HCT116 (cell line): ENCODE measurements at regions not wholly inside any gene's neighbourhood (a gene's known extent, or its start where the extent isn't known, plus 50 kb on each side); places are given as distances from the start of the nearest gene placed in this dataset.

Experiments
- ATAC-seq: fragments of 200-7000 bp; cut with Tn5 transposase; 2 replicates; pipeline ENCODE4 v1.9.1; 2020; ENCODE audit warnings: mild to moderate bottlenecking, moderate library complexity
- BruUV-seq: library from RNA; stranded (reverse); fragments of 400-500 nt; replicated peaks from 2 replicates; lab custom pipeline; 2021; lab: Mats Ljungman, UMichigan
- CTCF ChIA-PET: fragments of 300-600 bp; sonication (Branson Sonifier 250); formaldehyde crosslinking; loops from one replicate; lab custom pipeline; 2021; ENCODE audit warnings: antibody characterized with exemption; lab: Charles Lee
- POLR2A ChIA-PET: fragments of 300-600, 350-600 bp; sonication (Branson Sonifier 250); formaldehyde crosslinking; loops from one replicate; lab custom pipeline; 2021; ENCODE audit warnings: antibody characterized with exemption; lab: Charles Lee
- RAD21 ChIA-PET, 2 experiments: fragments of 300-600 bp; sonication (Branson Sonifier 250); formaldehyde crosslinking; loops; one replicate each; lab custom pipeline; 2023; ENCODE audit warnings: low total read pairs in 2 of 2; ENCODE audit not compliant: uncharacterized antibody in 2 of 2, unreplicated experiment in 2 of 2, low non-redundant PET in 1 of 2; lab: Charles Lee
- DNase-seq: peaks from one replicate; pipeline ENCODE4 v3.0.0-alpha.2; 2010; ENCODE audit warnings: low read depth, low spot score
- H2AFZ ChIP-seq: fragments of 200-600 bp; shearing (Covaris generic), sonication (generic); 2 replicates; pipeline ENCODE4 v1.6.1; 2017; ENCODE audit warnings: low read depth, mixed run types, mixed read lengths, antibody characterized with exemption, low read length; ENCODE audit not compliant: poor library complexity, severe bottlenecking
- H3K27ac ChIP-seq: 2 replicates; pipeline ENCODE4 v1.5.1; 2012; ENCODE audit warnings: low read depth, low read length
- H3K27me3 ChIP-seq: fragments of 200-600 bp; sonication (generic); 2 replicates; pipeline ENCODE4 v1.6.1; 2016; ENCODE audit warnings: mixed run types, low read length, mixed read lengths; ENCODE audit not compliant: insufficient read depth
- H3K36me3 ChIP-seq, 2 experiments: fragments of 200-500 bp in 1 of 2; fragments of 200-600 bp in 1 of 2; sonication (Bioruptor generic) in 1 of 2; sonication (generic) in 1 of 2; 2 replicates each; pipeline versions ENCODE4 v1.5.1 to v1.6.1; 2014 to 2016; ENCODE audit warnings: low read length in 2 of 2, inconsistent platforms in 1 of 2, mixed read lengths in 1 of 2, mixed run types in 1 of 2; ENCODE audit not compliant: insufficient read depth in 2 of 2, control insufficient read depth in 1 of 2
- H3K4me1 ChIP-seq, 2 experiments: fragments of 200-600 bp in 1 of 2; sonication (generic) in 1 of 2; 2 replicates each; pipeline versions ENCODE4 v1.5.1 to v1.6.1; 2012 to 2017; ENCODE audit warnings: low read length in 2 of 2, inconsistent platforms in 1 of 2, mild to moderate bottlenecking in 1 of 2, mixed read lengths in 1 of 2, mixed run types in 1 of 2, moderate library complexity in 1 of 2; ENCODE audit not compliant: insufficient read depth in 2 of 2, control insufficient read depth in 1 of 2
- H3K4me2 ChIP-seq: fragments of 200-600 bp; sonication (generic); 2 replicates; pipeline ENCODE4 v1.6.1; 2017; ENCODE audit warnings: mixed run types, low read length, mixed read lengths
- H3K4me3 ChIP-seq, 2 experiments: fragments of 200-600 bp in 1 of 2; sonication (generic) in 1 of 2; replicated peaks in 1 of 2; 2 replicates each; pipeline ENCODE4 v1.5.1; 2011 to 2016; ENCODE audit warnings: low read length in 2 of 2, control low read depth in 1 of 2, low read depth in 1 of 2, mild to moderate bottlenecking in 1 of 2, mixed read lengths in 1 of 2, mixed run types in 1 of 2
- H3K79me2 ChIP-seq: fragments of 200-600 bp; sonication (generic); 2 replicates; pipeline ENCODE4 v1.6.1; 2017; ENCODE audit warnings: mild to moderate bottlenecking, mixed run types, low read length, moderate library complexity, mixed read lengths; ENCODE audit not compliant: insufficient read depth
- H3K9ac ChIP-seq: fragments of 200-600 bp; sonication (generic); 2 replicates; pipeline ENCODE4 v1.6.1; 2016; ENCODE audit warnings: low read length, mixed read lengths
- H3K9me2 ChIP-seq: fragments of 200-600 bp; sonication (generic), shearing (Covaris generic); 2 replicates; pipeline ENCODE4 v1.6.1; 2017; ENCODE audit warnings: mixed run types, mild to moderate bottlenecking, moderate library complexity; ENCODE audit not compliant: insufficient read depth
- H3K9me3 ChIP-seq, 2 experiments: fragments of 200-500 bp in 1 of 2; fragments of 200-600 bp in 1 of 2; sonication (Bioruptor generic) in 1 of 2; sonication (generic) in 1 of 2; 2 replicates each; pipeline ENCODE4 v1.6.1; 2014 to 2017; ENCODE audit warnings: low read length in 2 of 2, mixed read lengths in 2 of 2, inconsistent platforms in 1 of 2, low read depth in 1 of 2, mild to moderate bottlenecking in 1 of 2, mixed run types in 1 of 2, moderate library complexity in 1 of 2; ENCODE audit not compliant: control insufficient read depth in 1 of 2, insufficient read depth in 1 of 2
- H4K20me1 ChIP-seq: fragments of 200-600 bp; sonication (generic), shearing (Covaris generic); 2 replicates; pipeline ENCODE4 v1.6.1; 2017; ENCODE audit warnings: mixed run types, mild to moderate bottlenecking, moderate library complexity; ENCODE audit not compliant: insufficient read depth
- CBX3 ChIP-seq: IDR thresholded peaks from 2 replicates; pipeline ENCODE4 v1.6.1; 2012; ENCODE audit warnings: low read depth
- CEBPB ChIP-seq: IDR thresholded peaks from 2 replicates; pipeline ENCODE4 v1.6.1; 2012; ENCODE audit warnings: low read depth
- ELF1 ChIP-seq: IDR thresholded peaks from 2 replicates; pipeline ENCODE4 v1.6.1; 2012; ENCODE audit warnings: low read depth, borderline replicate concordance
- EZH2 ChIP-seq: fragments of 200-600 bp; sonication (generic); IDR thresholded peaks from 2 replicates; pipeline ENCODE4 v1.6.1; 2017; ENCODE audit warnings: antibody characterized with exemption, mixed run types
- EZH2phosphoT487 ChIP-seq: fragments of 200-600 bp; IDR thresholded peaks from 2 replicates; pipeline ENCODE4 v1.6.1; 2018; ENCODE audit warnings: antibody characterized with exemption, borderline replicate concordance
- FOSL1 ChIP-seq: IDR thresholded peaks from 2 replicates; pipeline ENCODE4 v1.6.1; 2012; ENCODE audit warnings: low read depth
- POLR2A ChIP-seq: IDR thresholded peaks from 2 replicates; pipeline ENCODE4 v1.7.0; 2011; ENCODE audit warnings: borderline replicate concordance; ENCODE audit not compliant: insufficient read depth, insufficient read length; ENCODE audit errors: extremely low read depth
- POLR2AphosphoS5 ChIP-seq: IDR thresholded peaks from 2 replicates; pipeline ENCODE4 v1.6.1; 2011; ENCODE audit warnings: mild to moderate bottlenecking, low read depth, low read length, moderate library complexity
- SP1 ChIP-seq: IDR thresholded peaks from 2 replicates; pipeline ENCODE4 v1.6.1; 2012; ENCODE audit warnings: low read depth
- YY1 ChIP-seq: IDR thresholded peaks from 2 replicates; pipeline ENCODE4 v1.6.1; 2011; ENCODE audit warnings: low read length, low read depth, moderate library complexity, mild to moderate bottlenecking; ENCODE audit not compliant: insufficient replicate concordance; ENCODE audit errors: extremely low read depth
- ZNF274 ChIP-seq: fragments of 200-500 bp; sonication (Bioruptor generic); IDR thresholded peaks from 2 replicates; pipeline ENCODE4 v1.6.1; 2014; ENCODE audit warnings: mild to moderate bottlenecking, low read depth, low read length, inconsistent platforms
- intact Hi-C: fragments of 100-400 bp; cut with micrococcal nuclease; formaldehyde crosslinking; loops from 2 replicates; pipeline ENCODE4 v1.10.0; 2022
- TF ChIP-seq, protein P1 (sequence below): IDR thresholded peaks from 2 replicates; pipeline ENCODE4 v1.6.1; 2012; ENCODE audit warnings: low read depth
- TF ChIP-seq, protein P2 (sequence below): IDR thresholded peaks from 2 replicates; pipeline ENCODE4 v1.6.1; 2011; ENCODE audit warnings: mild to moderate bottlenecking, low read length, moderate library complexity; ENCODE audit not compliant: insufficient replicate concordance; ENCODE audit errors: extremely low read depth
- TF ChIP-seq, protein P3 (sequence below): IDR thresholded peaks from 2 replicates; pipeline ENCODE4 v1.6.1; 2012

DNA sequence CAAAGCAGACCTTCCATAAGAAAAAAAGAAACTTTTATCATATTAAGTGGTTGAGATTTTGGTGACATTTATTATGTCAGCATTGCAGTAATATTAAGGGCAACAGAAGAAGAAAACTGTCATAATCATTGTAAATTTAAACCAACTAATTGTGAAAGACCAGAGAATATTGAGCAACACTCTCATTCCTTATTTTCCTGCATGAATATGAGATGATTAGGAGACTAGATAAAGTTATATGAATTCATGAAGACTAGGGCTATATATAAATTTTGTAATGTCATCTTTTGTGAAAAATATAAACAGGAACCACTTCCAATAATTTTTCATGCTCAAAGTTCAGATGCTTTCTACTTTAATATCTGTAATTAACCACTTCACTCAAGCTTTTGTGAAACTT, 974.5 kb upstream of the CDH10 start:
- no peak overlapping the region for H2AFZ ChIP-seq
- no peaks in the 10 kb centered on the region for H4K20me1 ChIP-seq
- no peak overlapping the region for H3K4me3 ChIP-seq
- ChIA-PET CTCF (no interaction called here), POLR2A (no interaction called here), RAD21 (no interaction called here)
- H3K27me3 ChIP-seq, result no peaks in the 10 kb centered on the region
- H3K9me2 ChIP-seq, result no peaks in the 10 kb centered on the region
- no peak overlapping the region for H3K4me2 ChIP-seq
- TF ChIP-seq SP1, result no peak
- no peak for TF ChIP-seq YY1
- TF ChIP-seq, protein P1, sequence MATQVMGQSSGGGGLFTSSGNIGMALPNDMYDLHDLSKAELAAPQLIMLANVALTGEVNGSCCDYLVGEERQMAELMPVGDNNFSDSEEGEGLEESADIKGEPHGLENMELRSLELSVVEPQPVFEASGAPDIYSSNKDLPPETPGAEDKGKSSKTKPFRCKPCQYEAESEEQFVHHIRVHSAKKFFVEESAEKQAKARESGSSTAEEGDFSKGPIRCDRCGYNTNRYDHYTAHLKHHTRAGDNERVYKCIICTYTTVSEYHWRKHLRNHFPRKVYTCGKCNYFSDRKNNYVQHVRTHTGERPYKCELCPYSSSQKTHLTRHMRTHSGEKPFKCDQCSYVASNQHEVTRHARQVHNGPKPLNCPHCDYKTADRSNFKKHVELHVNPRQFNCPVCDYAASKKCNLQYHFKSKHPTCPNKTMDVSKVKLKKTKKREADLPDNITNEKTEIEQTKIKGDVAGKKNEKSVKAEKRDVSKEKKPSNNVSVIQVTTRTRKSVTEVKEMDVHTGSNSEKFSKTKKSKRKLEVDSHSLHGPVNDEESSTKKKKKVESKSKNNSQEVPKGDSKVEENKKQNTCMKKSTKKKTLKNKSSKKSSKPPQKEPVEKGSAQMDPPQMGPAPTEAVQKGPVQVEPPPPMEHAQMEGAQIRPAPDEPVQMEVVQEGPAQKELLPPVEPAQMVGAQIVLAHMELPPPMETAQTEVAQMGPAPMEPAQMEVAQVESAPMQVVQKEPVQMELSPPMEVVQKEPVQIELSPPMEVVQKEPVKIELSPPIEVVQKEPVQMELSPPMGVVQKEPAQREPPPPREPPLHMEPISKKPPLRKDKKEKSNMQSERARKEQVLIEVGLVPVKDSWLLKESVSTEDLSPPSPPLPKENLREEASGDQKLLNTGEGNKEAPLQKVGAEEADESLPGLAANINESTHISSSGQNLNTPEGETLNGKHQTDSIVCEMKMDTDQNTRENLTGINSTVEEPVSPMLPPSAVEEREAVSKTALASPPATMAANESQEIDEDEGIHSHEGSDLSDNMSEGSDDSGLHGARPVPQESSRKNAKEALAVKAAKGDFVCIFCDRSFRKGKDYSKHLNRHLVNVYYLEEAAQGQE, result no peak
- TF ChIP-seq POLR2A, result no peak
- no peak for TF ChIP-seq CBX3
- no peak for TF ChIP-seq ZNF274
- TF ChIP-seq ELF1, result no peak
- no peak for TF ChIP-seq EZH2
- no peak for TF ChIP-seq EZH2phosphoT487
- TF ChIP-seq CEBPB, result no peak
- TF ChIP-seq, protein P2, sequence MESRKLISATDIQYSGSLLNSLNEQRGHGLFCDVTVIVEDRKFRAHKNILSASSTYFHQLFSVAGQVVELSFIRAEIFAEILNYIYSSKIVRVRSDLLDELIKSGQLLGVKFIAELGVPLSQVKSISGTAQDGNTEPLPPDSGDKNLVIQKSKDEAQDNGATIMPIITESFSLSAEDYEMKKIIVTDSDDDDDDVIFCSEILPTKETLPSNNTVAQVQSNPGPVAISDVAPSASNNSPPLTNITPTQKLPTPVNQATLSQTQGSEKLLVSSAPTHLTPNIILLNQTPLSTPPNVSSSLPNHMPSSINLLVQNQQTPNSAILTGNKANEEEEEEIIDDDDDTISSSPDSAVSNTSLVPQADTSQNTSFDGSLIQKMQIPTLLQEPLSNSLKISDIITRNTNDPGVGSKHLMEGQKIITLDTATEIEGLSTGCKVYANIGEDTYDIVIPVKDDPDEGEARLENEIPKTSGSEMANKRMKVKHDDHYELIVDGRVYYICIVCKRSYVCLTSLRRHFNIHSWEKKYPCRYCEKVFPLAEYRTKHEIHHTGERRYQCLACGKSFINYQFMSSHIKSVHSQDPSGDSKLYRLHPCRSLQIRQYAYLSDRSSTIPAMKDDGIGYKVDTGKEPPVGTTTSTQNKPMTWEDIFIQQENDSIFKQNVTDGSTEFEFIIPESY, result no peak
- TF ChIP-seq POLR2AphosphoS5, result no peak
- TF ChIP-seq FOSL1, result no peak
- TF ChIP-seq, protein P3, sequence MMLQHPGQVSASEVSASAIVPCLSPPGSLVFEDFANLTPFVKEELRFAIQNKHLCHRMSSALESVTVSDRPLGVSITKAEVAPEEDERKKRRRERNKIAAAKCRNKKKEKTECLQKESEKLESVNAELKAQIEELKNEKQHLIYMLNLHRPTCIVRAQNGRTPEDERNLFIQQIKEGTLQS, result no peak
- ATAC-seq, result no peak
- no peak overlapping the region for H3K9ac ChIP-seq
- BruUV-seq, result no TSS peak
- no peaks in the 10 kb centered on the region for H3K4me1 ChIP-seq
- peaks cover 0 to 7% of the 10 kb centered on the region in 2 experiments; a peak in 1 of 4 replicates for H3K9me3 ChIP-seq
- DNase-seq, result no peak
- no peaks in the 10 kb centered on the region for H3K36me3 ChIP-seq
- H3K27ac ChIP-seq, result no peak overlapping the region
- no peaks in the 10 kb centered on the region for H3K79me2 ChIP-seq
- intact Hi-C loops, result no loop called here
